ENCODE measurements at regions not wholly inside any gene's neighbourhood (a gene's known extent, or its start where the extent isn't known, plus 50 kb on each side); places are given as distances from the start of the nearest gene placed in this dataset.

DNA sequence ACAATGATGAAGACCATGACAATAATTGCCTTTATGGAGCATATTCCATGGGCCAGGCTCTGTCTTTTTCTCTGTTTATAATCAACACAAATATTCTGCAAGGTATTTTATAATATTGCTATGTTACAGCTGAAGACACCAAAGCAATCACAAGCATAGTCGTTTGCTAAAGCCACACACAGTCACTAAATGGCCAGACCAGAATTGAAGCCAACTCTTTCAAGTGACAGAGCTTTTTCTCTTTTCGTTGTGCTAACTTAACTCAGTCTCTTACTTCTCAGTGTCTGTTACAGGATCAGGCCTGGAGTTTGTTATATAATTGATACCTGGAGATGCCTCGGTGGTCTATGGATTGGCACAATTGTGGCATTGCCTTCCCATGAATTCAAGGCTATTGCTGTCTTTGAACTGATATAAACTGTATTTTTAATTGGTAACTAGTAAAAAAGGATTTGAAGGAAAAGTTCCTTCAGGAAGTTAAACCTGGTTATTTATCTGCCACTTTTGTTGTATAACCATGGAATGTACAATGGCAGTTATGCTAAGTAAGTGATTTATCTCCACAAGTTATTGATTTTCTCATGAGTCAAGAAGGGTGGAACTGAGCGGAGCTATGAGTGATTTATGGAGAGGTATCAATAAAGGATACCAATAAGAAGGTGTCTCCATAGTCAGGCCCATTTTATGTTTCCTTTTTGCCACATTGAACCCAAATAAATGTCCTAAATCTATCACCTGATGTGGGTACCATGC lies 67.6 kb downstream of the PFDN4 start:
- no peak overlapping the region for H3K27ac ChIP-seq (ENCODE audit: low read depth)
- peaks cover 12% of the 10 kb centered on the region for H3K4me1 Mint-ChIP-seq

More for the DNA sequence above, 67.6 kb downstream of the PFDN4 start:
- no peak overlapping the region for H3K4me3 ChIP-seq
- no peak overlapping the region for H3K4me3 Mint-ChIP-seq
- no peaks in the 10 kb centered on the region for H3K9me3 Mint-ChIP-seq
- H3K36me3 Mint-ChIP-seq (ENCODE audit: low read depth), result no peaks in the 10 kb centered on the region; the same call in 2 of the 3 replicates
- H3K27ac Mint-ChIP-seq, result no peak overlapping the region
- H3K9me2 ChIP-seq (ENCODE audit: insufficient read depth), result no peaks in the 10 kb centered on the region
- H3K27me3 ChIP-seq (ENCODE audit: insufficient read depth), result no peaks in the 10 kb centered on the region
- TF ChIP-seq ZNF331 (CRISPR knock-in tag; IDR thresholded peaks at IDR 0.05; ENCODE audit: low read depth), result no peak
- TF ChIP-seq ZNF462 (CRISPR knock-in tag; IDR thresholded peaks at IDR 0.05), result no peak
- TF ChIP-seq NANOG (IDR thresholded peaks at IDR 0.05; ENCODE audit: borderline replicate concordance), result no peak
- TF ChIP-seq, protein P1, sequence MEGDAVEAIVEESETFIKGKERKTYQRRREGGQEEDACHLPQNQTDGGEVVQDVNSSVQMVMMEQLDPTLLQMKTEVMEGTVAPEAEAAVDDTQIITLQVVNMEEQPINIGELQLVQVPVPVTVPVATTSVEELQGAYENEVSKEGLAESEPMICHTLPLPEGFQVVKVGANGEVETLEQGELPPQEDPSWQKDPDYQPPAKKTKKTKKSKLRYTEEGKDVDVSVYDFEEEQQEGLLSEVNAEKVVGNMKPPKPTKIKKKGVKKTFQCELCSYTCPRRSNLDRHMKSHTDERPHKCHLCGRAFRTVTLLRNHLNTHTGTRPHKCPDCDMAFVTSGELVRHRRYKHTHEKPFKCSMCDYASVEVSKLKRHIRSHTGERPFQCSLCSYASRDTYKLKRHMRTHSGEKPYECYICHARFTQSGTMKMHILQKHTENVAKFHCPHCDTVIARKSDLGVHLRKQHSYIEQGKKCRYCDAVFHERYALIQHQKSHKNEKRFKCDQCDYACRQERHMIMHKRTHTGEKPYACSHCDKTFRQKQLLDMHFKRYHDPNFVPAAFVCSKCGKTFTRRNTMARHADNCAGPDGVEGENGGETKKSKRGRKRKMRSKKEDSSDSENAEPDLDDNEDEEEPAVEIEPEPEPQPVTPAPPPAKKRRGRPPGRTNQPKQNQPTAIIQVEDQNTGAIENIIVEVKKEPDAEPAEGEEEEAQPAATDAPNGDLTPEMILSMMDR (conservative IDR thresholded peaks at IDR 0.05; ENCODE audit: low read depth in 2 of 2), result no peak
- H3K36me3 ChIP-seq (ENCODE audit: insufficient read depth), result no peaks in the 10 kb centered on the region
- no peaks in the 10 kb centered on the region for H4K20me1 ChIP-seq (replicated peaks; ENCODE audit: insufficient read depth)
- H2AFZ ChIP-seq, result no peak overlapping the region
- DNase-seq (ENCODE audit: low spot score) (no peak), ATAC-seq (no peak)
- H3K27me3 Mint-ChIP-seq (ENCODE audit: insufficient read depth, low read depth, poor library complexity), result peaks cover 1% of the 10 kb centered on the region
- H3K4me2 ChIP-seq, result no peak overlapping the region
- no peaks in the 10 kb centered on the region for H3K79me2 ChIP-seq (replicated peaks; ENCODE audit: insufficient read depth)
- H3F3A ChIP-seq (replicated peaks; ENCODE audit: low read depth), result no peaks in the 10 kb centered on the region
- peaks cover 12% of the 10 kb centered on the region for H3K4me1 ChIP-seq (ENCODE audit: insufficient read depth)

Measured in GM23338 (cell line).